ENCODE measurements at regions not wholly inside any gene's neighbourhood (a gene's known extent, or its start where the extent isn't known, plus 50 kb on each side); places are given as distances from the start of the nearest gene placed in this dataset.

- Histone ChIP-seq H3K4me3 (no peak overlapping the region), H3K27ac (no peak overlapping the region), H3K27me3 (no peaks in the 10 kb centered on the region), H3K9me3 (no peaks in the 10 kb centered on the region), H3K36me3 (ENCODE audit: low read depth, missing control alignments) (no peaks in the 10 kb centered on the region), H3K4me1 (no peaks in the 10 kb centered on the region)
- no peak for TF ChIP-seq POLR2A (IDR thresholded peaks at IDR 0.05)
- no peak for TF ChIP-seq CTCF (IDR thresholded peaks at IDR 0.05)
- DNase-seq = no peak
- 66 to 84% methylated on average over 6 of the region's 6 CpGs for WGBS, 2 donors
- intact Hi-C loops (cut with DNase I; ENCODE audit: low total_unique reads) = no loop called here
Measured at GRCh38 chr9:90727488-90727887, 74.1 kb upstream of the SYK start.

GRCh38 chr9:90726215-90726614 lies 75.4 kb upstream of the SYK start:
- intact Hi-C loops (cut with DNase I; ENCODE audit: low total_unique reads) = no loop called here
- 77 to 91% methylated on average over 5 of the region's 5 CpGs for WGBS, 2 donors
- TF ChIP-seq CTCF (IDR thresholded peaks at IDR 0.05) = no peak
- no peak for TF ChIP-seq POLR2A (IDR thresholded peaks at IDR 0.05)
- H3K4me3 ChIP-seq = no peak overlapping the region
- H3K27me3 ChIP-seq = no peaks in the 10 kb centered on the region
- no peaks in the 10 kb centered on the region for H3K9me3 ChIP-seq
- no peaks in the 10 kb centered on the region for H3K4me1 ChIP-seq
- no peaks in the 10 kb centered on the region for H3K36me3 ChIP-seq (ENCODE audit: low read depth, missing control alignments)
- no peak for DNase-seq
- H3K27ac ChIP-seq = no peak overlapping the region

GRCh38 chr9:90724880-90725279 lies 76.7 kb upstream of the SYK start:
- WGBS, 2 donors = 86 to 87% methylated on average over 7 of the region's 7 CpGs

GRCh38 chr9:90724112-90724511 lies 77.5 kb upstream of the SYK start:
- H3K36me3 ChIP-seq (ENCODE audit: low read depth, missing control alignments) = no peaks in the 10 kb centered on the region
- no peak for DNase-seq
- intact Hi-C loops (cut with DNase I; ENCODE audit: low total_unique reads) = no loop called here
- H3K4me3 ChIP-seq = no peak overlapping the region
- H3K27me3 ChIP-seq = no peaks in the 10 kb centered on the region
- 89 to 92% methylated on average over 7 of the region's 7 CpGs for WGBS, 2 donors
- no peak overlapping the region for H3K27ac ChIP-seq
- H3K9me3 ChIP-seq = no peaks in the 10 kb centered on the region
- H3K4me1 ChIP-seq = no peaks in the 10 kb centered on the region
- TF ChIP-seq POLR2A (IDR thresholded peaks at IDR 0.05) (no peak), CTCF (IDR thresholded peaks at IDR 0.05) (no peak)

More at GRCh38 chr9:90724880-90725279, 76.7 kb upstream of the SYK start:
- Histone ChIP-seq H3K4me1 (no peaks in the 10 kb centered on the region), H3K27me3 (no peaks in the 10 kb centered on the region), H3K9me3 (no peaks in the 10 kb centered on the region), H3K4me3 (no peak overlapping the region), H3K27ac (no peak overlapping the region), H3K36me3 (ENCODE audit: low read depth, missing control alignments) (no peaks in the 10 kb centered on the region)
- intact Hi-C loops (cut with DNase I; ENCODE audit: low total_unique reads) = no loop called here
- no peak for TF ChIP-seq POLR2A (IDR thresholded peaks at IDR 0.05)
- DNase-seq = no peak

- Histone ChIP-seq H3K27ac (no peak overlapping the region), H3K27me3 (no peaks in the 10 kb centered on the region), H3K4me1 (no peaks in the 10 kb centered on the region), H3K36me3 (ENCODE audit: low read depth, missing control alignments) (no peaks in the 10 kb centered on the region), H3K9me3 (no peaks in the 10 kb centered on the region), H3K4me3 (no peak overlapping the region)
- TF ChIP-seq POLR2A (IDR thresholded peaks at IDR 0.05) (no peak), CTCF (IDR thresholded peaks at IDR 0.05) (no peak)
- intact Hi-C loops (cut with DNase I; ENCODE audit: low total_unique reads) = no loop called here
- no peak for DNase-seq
- 49 to 65% methylated on average over 3 of the region's 3 CpGs for WGBS, 2 donors
Measured at GRCh38 chr9:90722071-90722470, 79.4 kb upstream of the DIRAS2 start.
